GM19463 (cell line): ENCODE measurements at regions not wholly inside any gene's neighbourhood (a gene's known extent, or its start where the extent isn't known, plus 50 kb on each side); places are given as distances from the start of the nearest gene placed in this dataset.
"Not testable (repeated sequence)": the region's sequence is repeated elsewhere in the genome, so short reads cannot be mapped to it uniquely, and the experiment has no call there.

Source experiments
- ATAC-seq: cut with Tn5 transposase; IDR thresholded peaks from one replicate; pipeline ENCODE4 v1.9.1; 2021; ENCODE audit warnings: mild to moderate bottlenecking, moderate library complexity; ENCODE audit not compliant: unreplicated experiment

- no peak for ATAC-seq
Measured at GRCh38 chr16:72604375-72604774, 432.4 kb upstream of the PMFBP1 start.

GRCh38 chr16:72602499-72602898 lies 430.5 kb upstream of the PMFBP1 start:
- no peak for ATAC-seq

- ATAC-seq, result no peak
Measured at GRCh38 chr16:72598696-72599095, 426.7 kb upstream of the PMFBP1 start.

DNA sequence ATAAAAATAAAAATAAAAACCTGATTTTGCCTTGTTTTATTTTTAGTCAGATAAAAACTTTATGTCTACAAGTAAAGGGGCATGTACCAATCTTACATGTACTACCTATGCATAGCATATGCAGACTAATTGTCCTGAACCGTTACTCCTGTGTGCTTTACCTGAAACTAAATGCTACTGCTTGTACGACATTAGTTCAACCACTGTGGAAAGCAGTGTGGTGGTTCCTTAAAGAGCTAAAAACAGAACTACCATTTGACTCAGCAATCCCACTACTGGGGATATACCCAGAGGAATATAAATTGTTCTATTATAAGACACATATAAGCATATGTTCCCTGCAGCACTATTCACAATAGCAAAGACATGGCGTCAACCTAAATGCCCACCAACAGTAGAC lies 426.0 kb upstream of the PMFBP1 start:
- no peak for ATAC-seq

DNA sequence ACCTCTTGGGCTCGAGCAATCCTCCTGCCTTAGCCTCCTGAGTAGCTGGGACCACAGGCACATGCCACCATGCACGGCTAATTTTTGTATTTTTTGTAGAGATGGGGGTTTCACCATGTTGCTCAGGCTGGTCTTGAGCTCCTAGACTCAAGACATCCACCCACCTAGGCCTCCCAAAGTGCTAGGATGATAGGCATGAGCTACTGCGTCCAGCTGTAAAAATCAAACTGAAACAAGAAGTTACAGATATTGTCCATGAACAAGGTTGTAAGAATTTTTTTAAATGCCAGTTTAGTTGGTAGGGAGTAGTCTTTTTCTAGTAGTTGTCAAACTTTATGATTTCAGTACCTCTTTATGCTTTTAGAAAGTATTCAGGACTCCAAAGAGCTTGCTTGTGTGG lies 424.4 kb upstream of the PMFBP1 start:
- no peak for ATAC-seq

GRCh38 chr16:72590151-72590937 lies 418.4 kb upstream of the PMFBP1 start:
- peak; percentile 92 for ATAC-seq

DNA sequence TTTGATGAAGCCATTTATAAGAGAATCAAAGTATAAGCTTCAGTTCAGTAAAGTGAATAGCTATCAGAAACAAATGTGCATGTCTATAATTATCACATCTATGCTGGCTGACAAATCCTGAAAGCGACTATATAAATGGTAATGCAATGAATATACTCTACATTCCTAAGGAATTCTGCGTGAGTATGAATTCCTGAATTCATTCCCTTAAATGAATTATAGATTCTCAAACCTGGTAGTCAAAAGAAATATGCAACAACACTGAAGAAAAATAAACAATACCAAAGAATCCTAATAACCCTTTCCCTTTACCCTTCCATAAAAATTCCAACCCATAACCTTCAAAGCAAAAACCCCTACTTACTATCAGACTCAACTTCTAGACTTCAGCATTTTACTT lies 416.6 kb upstream of the PMFBP1 start:
- ATAC-seq, result no peak

GRCh38 chr16:72578061-72578460 lies 406.1 kb upstream of the PMFBP1 start:
- not testable (repeated sequence) for ATAC-seq

- no peak for ATAC-seq
Measured at GRCh38 chr16:72576189-72576588, 404.2 kb upstream of the PMFBP1 start.

GRCh38 chr16:72569677-72570076 lies 397.7 kb upstream of the PMFBP1 start:
- no peak for ATAC-seq

- no peak for ATAC-seq
Measured at GRCh38 chr16:72568502-72568901, 396.5 kb upstream of the PMFBP1 start.

DNA sequence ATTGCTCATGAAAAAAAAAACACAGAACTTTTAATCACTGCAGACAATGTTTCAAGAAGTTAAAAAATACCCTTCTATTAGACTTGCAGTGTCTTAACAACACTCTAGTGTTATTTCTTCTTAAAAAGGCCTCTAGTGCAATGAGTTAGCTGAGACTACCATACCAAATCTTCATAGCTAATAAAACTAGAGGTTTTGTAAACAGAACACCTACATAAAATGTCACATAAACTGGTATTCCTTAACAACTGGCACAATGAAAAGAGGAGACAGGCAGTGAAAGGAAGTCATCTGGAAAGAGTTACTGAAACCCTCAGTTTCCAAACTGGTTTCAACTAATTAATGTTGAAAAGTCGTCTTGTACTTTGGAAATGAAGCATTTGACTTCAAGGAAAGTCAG lies 394.2 kb upstream of the PMFBP1 start:
- no peak for ATAC-seq

GRCh38 chr16:72565106-72565505 lies 393.2 kb upstream of the PMFBP1 start:
- no peak for ATAC-seq

DNA sequence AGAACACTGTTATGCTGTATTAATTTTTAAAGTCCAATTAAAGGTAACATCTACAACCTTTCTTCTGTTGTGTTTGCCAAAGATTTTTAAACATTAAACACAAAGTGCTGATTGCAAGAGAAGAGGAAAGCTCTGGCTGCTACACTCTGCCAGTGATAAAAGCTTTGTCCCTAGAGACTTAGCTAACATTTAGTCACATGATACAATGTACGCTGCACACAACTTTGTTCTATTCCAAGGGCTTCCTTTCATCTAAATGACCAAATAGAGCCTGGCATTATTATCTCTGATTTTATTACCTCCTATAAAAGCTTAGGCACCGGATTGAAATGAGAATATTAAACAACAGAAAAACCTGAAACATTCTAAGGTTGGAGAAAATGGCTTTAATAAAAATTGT lies 388.7 kb upstream of the PMFBP1 start:
- ATAC-seq, result no peak

DNA sequence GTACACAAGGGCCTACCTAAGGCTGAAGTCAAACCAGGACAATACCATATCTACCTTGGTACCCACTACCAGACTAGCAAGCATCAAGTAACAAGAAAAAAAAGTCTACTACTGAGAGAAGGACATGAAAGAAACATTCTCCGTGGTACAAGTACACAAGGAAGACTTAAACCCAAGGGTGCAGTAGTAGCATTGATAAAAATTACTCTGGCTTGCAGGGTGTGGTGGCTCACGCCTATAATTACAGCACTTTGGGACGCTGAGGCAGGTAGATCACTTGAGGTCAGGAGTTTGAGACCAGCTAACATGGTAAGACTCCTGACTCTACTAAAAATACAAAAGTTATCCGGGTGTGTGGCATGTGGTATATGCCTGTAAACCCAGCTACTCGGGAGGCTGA lies 386.5 kb upstream of the PMFBP1 start:
- no peak for ATAC-seq

- no peak for ATAC-seq
Measured at GRCh38 chr16:72554935-72555334, 383.0 kb upstream of the PMFBP1 start.

DNA sequence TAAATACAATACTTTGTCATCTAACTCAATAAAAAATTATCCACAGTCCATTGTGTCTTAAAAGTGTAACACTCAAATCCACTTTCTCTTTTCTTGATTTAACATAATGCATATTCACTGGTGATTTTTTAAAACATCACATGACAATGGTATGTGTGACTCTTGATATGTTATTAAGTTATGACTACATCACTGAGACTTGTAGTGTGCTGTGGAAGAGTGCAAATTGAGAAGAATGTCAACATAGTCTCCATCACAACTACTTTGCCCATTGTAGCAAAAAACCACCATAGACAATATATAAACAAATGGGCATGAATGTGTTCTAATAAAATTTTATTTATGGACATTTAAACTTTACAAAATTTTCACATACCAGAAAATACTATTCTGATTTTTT lies 380.7 kb upstream of the PMFBP1 start:
- no peak for ATAC-seq

DNA sequence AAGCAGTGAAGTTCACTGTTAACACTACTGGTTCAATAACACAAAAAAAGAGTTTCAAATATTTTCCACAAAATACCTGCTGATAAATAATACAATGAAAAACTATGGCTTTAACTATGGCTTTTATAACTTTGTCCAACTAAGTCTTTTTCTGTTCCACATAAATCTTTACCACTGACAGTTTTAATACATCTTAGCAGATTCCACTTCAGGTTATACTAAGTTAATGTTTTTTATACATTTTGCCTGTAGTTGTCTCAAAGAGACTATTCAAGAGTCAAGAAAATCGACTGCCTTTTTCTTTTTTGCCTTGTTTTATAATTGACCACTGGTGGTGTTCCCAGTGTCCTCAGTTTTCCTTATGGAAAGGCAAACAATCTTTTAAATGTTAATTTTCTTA lies 379.7 kb upstream of the PMFBP1 start:
- no peak for ATAC-seq

GRCh38 chr16:72549878-72550277 lies 377.9 kb upstream of the PMFBP1 start:
- no peak for ATAC-seq

DNA sequence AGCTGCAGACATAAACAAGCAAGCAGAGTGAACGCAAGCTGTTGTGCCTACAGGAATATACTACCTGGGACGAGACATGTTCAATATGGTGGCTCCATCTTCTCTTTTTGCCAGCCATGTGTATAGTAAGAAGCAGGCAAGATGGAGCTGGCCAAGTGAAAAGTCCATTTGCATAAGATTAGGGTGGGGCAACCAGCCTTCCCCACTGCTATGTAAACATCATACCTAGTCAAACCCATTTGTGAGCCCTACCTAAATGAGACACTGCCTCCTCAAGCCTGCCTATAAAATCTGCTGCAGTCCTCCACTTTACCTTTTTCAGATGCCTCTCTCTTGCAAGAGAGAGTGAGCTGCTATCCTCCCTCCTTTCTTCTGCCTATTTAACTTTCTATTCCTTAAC lies 370.1 kb upstream of the PMFBP1 start:
- ATAC-seq, result no peak

DNA sequence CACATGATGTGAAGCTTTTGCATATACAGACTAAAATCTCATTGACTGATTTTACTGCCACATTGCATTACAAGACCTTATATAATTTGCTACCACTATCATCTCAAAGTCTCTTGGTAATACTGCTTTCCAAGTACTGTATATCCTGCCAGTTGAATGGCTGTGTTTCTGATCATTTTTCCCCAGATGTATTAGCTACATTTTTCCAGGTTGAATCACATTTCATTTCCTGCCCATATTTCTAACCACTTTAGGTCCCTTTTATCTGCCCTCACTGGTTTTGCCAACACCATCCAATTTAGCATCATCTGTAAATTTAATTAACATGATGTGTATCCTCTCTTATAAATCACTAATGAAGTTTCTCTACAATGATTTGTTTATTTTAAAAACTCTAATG lies 365.7 kb upstream of the PMFBP1 start:
- no peak for ATAC-seq

DNA sequence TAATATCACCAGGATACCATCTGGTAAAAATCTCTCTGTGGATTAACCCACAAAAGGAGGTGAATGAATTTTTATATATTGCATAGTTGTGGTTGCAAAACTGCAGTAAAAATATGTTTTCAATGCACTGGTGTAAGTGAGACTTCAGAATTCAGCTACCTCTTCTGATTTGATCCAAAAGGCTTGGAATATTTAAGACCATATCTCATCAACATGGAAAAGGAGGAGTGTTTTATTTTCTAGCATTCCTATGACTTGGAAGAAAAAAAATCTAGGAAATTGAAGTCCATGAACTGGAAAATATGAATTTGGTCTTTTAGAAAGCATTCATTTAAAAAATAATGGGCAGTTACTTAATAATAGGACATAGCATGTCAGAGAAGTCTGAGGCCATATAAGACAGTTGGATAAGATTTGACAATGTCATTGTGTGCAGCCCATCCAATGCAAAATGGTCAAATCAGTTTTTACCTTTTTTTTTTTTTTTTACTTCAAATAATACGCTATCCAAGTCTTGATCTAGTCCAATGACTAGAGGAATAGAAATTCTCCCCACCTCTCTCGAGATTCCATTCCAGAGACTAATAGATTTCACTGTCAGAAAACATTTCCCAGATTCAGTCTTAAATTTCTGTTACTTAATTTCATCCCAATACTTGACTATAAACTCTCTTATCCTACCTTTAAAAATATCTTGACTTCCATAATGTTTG lies 364.9 kb upstream of the PMFBP1 start:
- no peak for ATAC-seq
